ENCODE measurements at regions not wholly inside any gene's neighbourhood (a gene's known extent, or its start where the extent isn't known, plus 50 kb on each side); places are given as distances from the start of the nearest gene placed in this dataset.

GRCh38 chr12:65765436-65765813 is 58.9 kb upstream of the HMGA2 start:
- DNase-seq (ENCODE audit: low read depth, low spot score): no peak
- Mint-ChIP-seq H3K36me3 (ENCODE audit: low read depth) (no peaks in the 10 kb centered on the region), H3K4me1 (no peaks in the 10 kb centered on the region), H3K27ac (ENCODE audit: unreplicated experiment) (no peak overlapping the region), H3K4me3 (no peak overlapping the region), H3K27me3 (ENCODE audit: low read depth) (no peaks in the 10 kb centered on the region), H3K9me3 (no peaks in the 10 kb centered on the region)
- TF ChIP-seq, protein P1, sequence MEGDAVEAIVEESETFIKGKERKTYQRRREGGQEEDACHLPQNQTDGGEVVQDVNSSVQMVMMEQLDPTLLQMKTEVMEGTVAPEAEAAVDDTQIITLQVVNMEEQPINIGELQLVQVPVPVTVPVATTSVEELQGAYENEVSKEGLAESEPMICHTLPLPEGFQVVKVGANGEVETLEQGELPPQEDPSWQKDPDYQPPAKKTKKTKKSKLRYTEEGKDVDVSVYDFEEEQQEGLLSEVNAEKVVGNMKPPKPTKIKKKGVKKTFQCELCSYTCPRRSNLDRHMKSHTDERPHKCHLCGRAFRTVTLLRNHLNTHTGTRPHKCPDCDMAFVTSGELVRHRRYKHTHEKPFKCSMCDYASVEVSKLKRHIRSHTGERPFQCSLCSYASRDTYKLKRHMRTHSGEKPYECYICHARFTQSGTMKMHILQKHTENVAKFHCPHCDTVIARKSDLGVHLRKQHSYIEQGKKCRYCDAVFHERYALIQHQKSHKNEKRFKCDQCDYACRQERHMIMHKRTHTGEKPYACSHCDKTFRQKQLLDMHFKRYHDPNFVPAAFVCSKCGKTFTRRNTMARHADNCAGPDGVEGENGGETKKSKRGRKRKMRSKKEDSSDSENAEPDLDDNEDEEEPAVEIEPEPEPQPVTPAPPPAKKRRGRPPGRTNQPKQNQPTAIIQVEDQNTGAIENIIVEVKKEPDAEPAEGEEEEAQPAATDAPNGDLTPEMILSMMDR (conservative IDR thresholded peaks at IDR 0.05): no peak

GRCh38 chr12:65769880-65770279 is 54.4 kb upstream of the HMGA2 start:
- Mint-ChIP-seq H3K27ac (ENCODE audit: unreplicated experiment) (no peak overlapping the region), H3K4me1 (no peaks in the 10 kb centered on the region), H3K9me3 (no peaks in the 10 kb centered on the region), H3K4me3 (no peak overlapping the region), H3K36me3 (ENCODE audit: low read depth) (no peaks in the 10 kb centered on the region), H3K27me3 (ENCODE audit: low read depth) (no peaks in the 10 kb centered on the region)
- DNase-seq (ENCODE audit: low read depth, low spot score): no peak
- TF ChIP-seq, protein P1 (conservative IDR thresholded peaks at IDR 0.05): no peak

All from neural crest cell (in vitro differentiated cells).